ENCODE measurements at regions not wholly inside any gene's neighbourhood (a gene's known extent, or its start where the extent isn't known, plus 50 kb on each side); places are given as distances from the start of the nearest gene placed in this dataset.

DNA sequence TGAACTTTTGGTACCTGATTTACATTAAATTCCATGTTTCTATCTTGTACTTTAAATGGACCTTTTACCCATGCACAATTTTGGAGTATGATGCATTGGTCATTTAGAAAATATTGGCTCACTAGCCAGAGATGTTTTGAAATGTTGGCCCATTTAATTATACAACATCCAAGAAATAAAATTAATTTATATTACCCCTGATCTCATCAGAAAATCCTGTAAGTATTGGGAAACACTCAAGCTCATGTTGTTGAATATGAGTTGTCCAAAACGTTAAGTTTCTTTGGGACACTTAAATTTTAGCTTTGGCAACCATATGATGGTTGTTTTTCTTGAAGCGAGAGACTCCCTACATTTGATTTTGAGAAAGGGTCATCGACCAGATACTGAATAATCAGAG, 492.7 kb downstream of the RPS24 start:
- Histone ChIP-seq H3K36me3 (ENCODE audit: insufficient read depth, low read length) (no peaks in the 10 kb centered on the region), H3K9ac (ENCODE audit: low read depth, low read length) (no peak overlapping the region), H3K27ac (ENCODE audit: low read depth, low read length) (no peak overlapping the region), H3K4me1 (ENCODE audit: insufficient read depth, low read length) (no peaks in the 10 kb centered on the region), H3K9me3 (ENCODE audit: insufficient read depth, low read depth, low read length) (no peaks in the 10 kb centered on the region), H3K27me3 (ENCODE audit: insufficient read depth, low read length) (no peaks in the 10 kb centered on the region), H3K4me3 (ENCODE audit: low read length) (no peak overlapping the region)
- WGBS = 98% methylated on average over 3 of the region's 3 CpGs

DNA sequence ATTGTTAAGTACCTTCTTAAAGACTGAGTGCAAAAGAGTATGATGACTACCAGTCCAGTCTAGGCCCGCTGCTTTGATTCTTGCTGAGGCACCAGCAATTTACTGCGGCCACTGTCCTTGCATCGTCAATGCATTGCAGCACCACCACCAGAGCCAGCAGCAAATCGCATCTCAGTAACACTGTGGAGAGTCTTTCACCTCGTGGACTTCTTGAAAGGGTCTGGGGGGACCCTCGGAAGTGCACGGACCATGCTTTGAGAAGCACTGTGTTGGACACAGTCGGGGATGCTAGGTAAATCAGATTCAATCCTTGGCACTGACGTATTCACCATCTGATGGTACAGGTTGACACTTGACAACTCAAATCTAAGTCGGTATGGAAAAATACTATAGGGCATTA, 493.6 kb downstream of the RPS24 start:
- H3K4me1 ChIP-seq (ENCODE audit: insufficient read depth, low read length) = no peaks in the 10 kb centered on the region
- H3K9me3 ChIP-seq (ENCODE audit: insufficient read depth, low read depth, low read length) = no peaks in the 10 kb centered on the region; the same call in 1 of the 2 replicates
- no peak overlapping the region for H3K9ac ChIP-seq (ENCODE audit: low read depth, low read length)
- no peaks in the 10 kb centered on the region for H3K27me3 ChIP-seq (ENCODE audit: insufficient read depth, low read length)
- 90% methylated on average over 10 of the region's 10 CpGs for WGBS
- no peak overlapping the region for H3K27ac ChIP-seq (ENCODE audit: low read depth, low read length)
- no peaks in the 10 kb centered on the region for H3K36me3 ChIP-seq (ENCODE audit: insufficient read depth, low read length)
- no peak overlapping the region for H3K4me3 ChIP-seq (ENCODE audit: low read length)

GRCh38 chr10:78528749-78529204, 495.1 kb downstream of the RPS24 start:
- no peak overlapping the region for H3K9ac ChIP-seq (ENCODE audit: low read depth, low read length)
- H3K9me3 ChIP-seq (ENCODE audit: insufficient read depth, low read depth, low read length) = no peaks in the 10 kb centered on the region; the same call in 1 of the 2 replicates
- no peaks in the 10 kb centered on the region for H3K27me3 ChIP-seq (ENCODE audit: insufficient read depth, low read length)
- H3K36me3 ChIP-seq (ENCODE audit: insufficient read depth, low read length) = no peaks in the 10 kb centered on the region
- no peaks in the 10 kb centered on the region for H3K4me1 ChIP-seq (ENCODE audit: insufficient read depth, low read length)
- no peak overlapping the region for H3K27ac ChIP-seq (ENCODE audit: low read depth, low read length)
- no peak overlapping the region for H3K4me3 ChIP-seq (ENCODE audit: low read length)
- 87% methylated on average over 12 of the region's 13 CpGs for WGBS

DNA sequence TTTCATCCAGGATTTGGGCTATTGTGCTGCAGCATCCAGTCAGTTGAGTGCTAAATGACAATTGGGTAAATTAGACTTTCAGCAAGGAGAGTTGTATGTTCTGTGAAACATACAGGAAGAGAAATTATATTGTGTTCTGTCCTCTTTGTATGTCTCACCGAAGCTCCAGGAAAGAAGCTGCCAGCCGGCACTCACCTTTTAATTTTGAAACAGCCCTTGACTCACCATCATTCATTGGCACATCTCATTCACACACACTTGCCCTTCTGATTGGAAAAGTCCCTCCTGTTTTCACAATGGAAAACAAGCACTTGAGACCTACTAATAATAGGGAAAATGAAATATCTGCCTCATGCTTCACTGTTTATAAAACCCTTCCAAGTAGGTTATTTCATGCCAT, 495.6 kb downstream of the RPS24 start:
- H3K27ac ChIP-seq (ENCODE audit: low read depth, low read length) = no peak overlapping the region
- H3K9ac ChIP-seq (ENCODE audit: low read depth, low read length) = no peak overlapping the region
- H3K4me3 ChIP-seq (ENCODE audit: low read length) = no peak overlapping the region
- no peaks in the 10 kb centered on the region for H3K4me1 ChIP-seq (ENCODE audit: insufficient read depth, low read length)
- 91% methylated on average over 2 of the region's 2 CpGs for WGBS
- no peaks in the 10 kb centered on the region for H3K27me3 ChIP-seq (ENCODE audit: insufficient read depth, low read length)
- H3K9me3 ChIP-seq (ENCODE audit: insufficient read depth, low read depth, low read length) = no peaks in the 10 kb centered on the region; the same call in 1 of the 2 replicates
- no peaks in the 10 kb centered on the region for H3K36me3 ChIP-seq (ENCODE audit: insufficient read depth, low read length)

DNA sequence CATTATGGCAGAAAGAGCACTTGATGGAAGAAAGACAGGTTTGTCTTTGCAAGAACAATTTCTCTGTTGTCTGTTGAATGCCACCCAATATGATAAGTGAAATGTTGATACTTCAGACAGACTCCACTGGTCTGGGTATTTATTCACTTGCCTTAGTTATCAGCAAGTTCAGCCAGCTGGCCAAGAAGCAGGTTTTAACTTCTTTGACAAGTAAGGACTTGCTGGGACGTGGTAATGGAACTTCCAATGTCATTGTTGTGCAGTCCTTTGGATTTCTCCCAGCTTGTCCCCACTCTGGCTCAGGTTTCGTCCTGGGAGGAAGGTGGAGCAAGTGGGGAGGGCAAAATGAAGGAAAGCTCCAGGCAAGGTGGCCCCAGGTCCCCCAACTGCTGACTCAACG, 497.4 kb downstream of the RPS24 start:
- Histone ChIP-seq H3K9me3 (ENCODE audit: insufficient read depth, low read depth, low read length) (no peaks in the 10 kb centered on the region; the same call in 1 of the 2 replicates), H3K4me1 (ENCODE audit: insufficient read depth, low read length) (no peaks in the 10 kb centered on the region), H3K27ac (ENCODE audit: low read depth, low read length) (no peak overlapping the region), H3K4me3 (ENCODE audit: low read length) (no peak overlapping the region), H3K27me3 (ENCODE audit: insufficient read depth, low read length) (no peaks in the 10 kb centered on the region), H3K36me3 (ENCODE audit: insufficient read depth, low read length) (no peaks in the 10 kb centered on the region), H3K9ac (ENCODE audit: low read depth, low read length) (no peak overlapping the region)
- 74% methylated on average over 2 of the region's 3 CpGs for whole genome bisulfite sequencing

- 91% methylated on average over 3 of the region's 3 CpGs for WGBS
- Histone ChIP-seq H3K36me3 (ENCODE audit: insufficient read depth, low read length) (no peaks in the 10 kb centered on the region), H3K4me3 (ENCODE audit: low read length) (no peak overlapping the region), H3K9ac (ENCODE audit: low read depth, low read length) (no peak overlapping the region), H3K4me1 (ENCODE audit: insufficient read depth, low read length) (no peaks in the 10 kb centered on the region), H3K9me3 (ENCODE audit: insufficient read depth, low read depth, low read length) (no peaks in the 10 kb centered on the region; the same call in 1 of the 2 replicates), H3K27me3 (ENCODE audit: insufficient read depth, low read length) (no peaks in the 10 kb centered on the region), H3K27ac (ENCODE audit: low read depth, low read length) (no peak overlapping the region)
Measured at GRCh38 chr10:78532480-78533042, 498.9 kb downstream of the RPS24 start.

GRCh38 chr10:78533098-78533497, 499.4 kb downstream of the RPS24 start:
- no peaks in the 10 kb centered on the region; the same call in 1 of the 2 replicates for H3K9me3 ChIP-seq (ENCODE audit: insufficient read depth, low read depth, low read length)
- no peak overlapping the region for H3K4me3 ChIP-seq (ENCODE audit: low read length)
- H3K27me3 ChIP-seq (ENCODE audit: insufficient read depth, low read length) = no peaks in the 10 kb centered on the region
- no peaks in the 10 kb centered on the region for H3K4me1 ChIP-seq (ENCODE audit: insufficient read depth, low read length)
- no peak overlapping the region for H3K27ac ChIP-seq (ENCODE audit: low read depth, low read length)
- 81% methylated on average over 5 of the region's 5 CpGs for whole genome bisulfite sequencing
- no peaks in the 10 kb centered on the region for H3K36me3 ChIP-seq (ENCODE audit: insufficient read depth, low read length)
- no peak overlapping the region for H3K9ac ChIP-seq (ENCODE audit: low read depth, low read length)

- H3K27ac ChIP-seq (ENCODE audit: low read depth, low read length) = no peak overlapping the region
- no peak overlapping the region for H3K4me3 ChIP-seq (ENCODE audit: low read length)
- H3K9me3 ChIP-seq (ENCODE audit: insufficient read depth, low read depth, low read length) = no peaks in the 10 kb centered on the region; the same call in 1 of the 2 replicates
- WGBS = 88% methylated on average over 5 of the region's 5 CpGs
- H3K4me1 ChIP-seq (ENCODE audit: insufficient read depth, low read length) = no peaks in the 10 kb centered on the region
- H3K27me3 ChIP-seq (ENCODE audit: insufficient read depth, low read length) = no peaks in the 10 kb centered on the region
- H3K9ac ChIP-seq (ENCODE audit: low read depth, low read length) = no peak overlapping the region
- no peaks in the 10 kb centered on the region for H3K36me3 ChIP-seq (ENCODE audit: insufficient read depth, low read length)
Measured at GRCh38 chr10:78533776-78534175, 500.1 kb downstream of the RPS24 start.

DNA sequence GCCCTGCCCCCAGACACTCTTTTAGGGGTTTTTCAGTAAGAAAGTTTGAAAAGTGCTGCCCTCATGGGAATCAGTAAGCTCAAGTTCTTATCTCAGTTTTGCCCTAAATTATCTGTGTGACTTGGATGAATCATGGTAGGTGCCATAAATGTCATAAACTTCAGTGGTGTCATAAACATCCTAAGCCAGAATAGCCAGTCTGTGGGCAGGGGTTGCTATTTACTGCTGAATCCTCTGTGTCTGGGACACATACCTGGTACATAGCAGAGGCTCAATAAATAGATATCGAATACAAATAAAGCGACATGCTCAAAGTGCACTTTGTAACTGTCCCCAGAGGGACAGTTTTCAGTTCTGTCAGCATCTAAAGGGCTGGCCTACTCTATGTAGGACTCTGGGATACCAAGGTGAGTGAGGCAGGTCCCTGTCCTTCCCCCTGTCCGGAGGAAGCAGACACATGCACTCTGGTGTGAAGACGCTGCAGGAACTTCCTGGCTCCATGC, 502.1 kb downstream of the RPS24 start:
- no peaks in the 10 kb centered on the region for H3K27me3 ChIP-seq (ENCODE audit: insufficient read depth, low read length)
- 90% methylated on average over 4 of the region's 4 CpGs for WGBS

GRCh38 chr10:78537018-78537417, 503.4 kb downstream of the RPS24 start:
- Histone ChIP-seq H3K9ac (ENCODE audit: low read depth, low read length) (no peak overlapping the region), H3K9me3 (ENCODE audit: insufficient read depth, low read depth, low read length) (no peaks in the 10 kb centered on the region), H3K27me3 (ENCODE audit: insufficient read depth, low read length) (no peaks in the 10 kb centered on the region), H3K4me3 (ENCODE audit: low read length) (no peak overlapping the region), H3K36me3 (ENCODE audit: insufficient read depth, low read length) (no peaks in the 10 kb centered on the region), H3K27ac (ENCODE audit: low read depth, low read length) (no peak overlapping the region), H3K4me1 (ENCODE audit: insufficient read depth, low read length) (no peaks in the 10 kb centered on the region)
- 95% methylated on average over 5 of the region's 5 CpGs for WGBS

More for the DNA sequence above, 502.1 kb downstream of the RPS24 start:
- no peaks in the 10 kb centered on the region for H3K4me1 ChIP-seq (ENCODE audit: insufficient read depth, low read length)
- no peaks in the 10 kb centered on the region; the same call in 1 of the 2 replicates for H3K9me3 ChIP-seq (ENCODE audit: insufficient read depth, low read depth, low read length)
- no peak overlapping the region for H3K27ac ChIP-seq (ENCODE audit: low read depth, low read length)
- no peaks in the 10 kb centered on the region for H3K36me3 ChIP-seq (ENCODE audit: insufficient read depth, low read length)
- no peak overlapping the region for H3K9ac ChIP-seq (ENCODE audit: low read depth, low read length)
- H3K4me3 ChIP-seq (ENCODE audit: low read length) = no peak overlapping the region

DNA sequence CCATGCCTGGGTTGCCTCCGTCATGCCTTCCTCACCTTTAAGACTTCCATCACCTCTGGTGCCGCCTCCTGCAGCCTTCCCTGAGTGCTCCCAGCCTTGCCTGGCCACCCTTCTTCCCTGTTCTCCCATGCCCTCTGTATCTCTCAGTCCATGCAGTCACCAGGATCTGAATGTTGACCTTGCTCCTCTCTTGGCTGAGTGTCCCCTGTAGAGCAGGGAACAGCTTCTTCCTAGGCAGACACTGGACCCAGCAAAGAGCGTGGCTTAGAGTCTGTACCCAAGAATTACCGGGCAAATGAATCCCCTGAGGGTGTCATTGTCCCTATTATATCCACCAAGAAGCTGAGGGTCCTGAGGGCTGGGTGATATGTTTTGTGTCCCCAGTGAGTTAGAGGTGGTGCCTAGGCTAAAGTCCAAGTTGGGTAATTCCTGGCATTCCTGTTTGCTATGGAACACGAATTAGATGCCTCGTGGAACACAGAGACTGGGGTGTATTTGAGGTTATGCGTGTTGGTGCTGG, 505.6 kb downstream of the RPS24 start:
- Histone ChIP-seq H3K27ac (ENCODE audit: low read depth, low read length) (no peak overlapping the region), H3K9me3 (ENCODE audit: insufficient read depth, low read depth, low read length) (no peaks in the 10 kb centered on the region), H3K4me3 (ENCODE audit: low read length) (no peak overlapping the region), H3K36me3 (ENCODE audit: insufficient read depth, low read length) (no peaks in the 10 kb centered on the region), H3K4me1 (ENCODE audit: insufficient read depth, low read length) (peaks cover 5% of the 10 kb centered on the region), H3K27me3 (ENCODE audit: insufficient read depth, low read length) (no peaks in the 10 kb centered on the region), H3K9ac (ENCODE audit: low read depth, low read length) (no peak overlapping the region)
- WGBS = 86% methylated on average over 7 of the region's 7 CpGs

Measured in HUES64 (cell line).